NOMO-1 treated with DMSO at 0.1 percent for 48 hours (cell line): ENCODE measurements at regions not wholly inside any gene's neighbourhood (a gene's known extent, or its start where the extent isn't known, plus 50 kb on each side); places are given as distances from the start of the nearest gene placed in this dataset.
A peak's percentile ranks its signal among the peaks of the same experiment; 100 is the strongest.
"Not testable (repeated sequence)": the region's sequence is repeated elsewhere in the genome, so short reads cannot be mapped to it uniquely, and the experiment has no call there.

ENCODE experiments used
- DNase-seq: peaks from one replicate; lab custom pipeline; 2025; ENCODE audit not compliant: unreplicated experiment; lab: John Stamatoyannopoulos, UW

DNA sequence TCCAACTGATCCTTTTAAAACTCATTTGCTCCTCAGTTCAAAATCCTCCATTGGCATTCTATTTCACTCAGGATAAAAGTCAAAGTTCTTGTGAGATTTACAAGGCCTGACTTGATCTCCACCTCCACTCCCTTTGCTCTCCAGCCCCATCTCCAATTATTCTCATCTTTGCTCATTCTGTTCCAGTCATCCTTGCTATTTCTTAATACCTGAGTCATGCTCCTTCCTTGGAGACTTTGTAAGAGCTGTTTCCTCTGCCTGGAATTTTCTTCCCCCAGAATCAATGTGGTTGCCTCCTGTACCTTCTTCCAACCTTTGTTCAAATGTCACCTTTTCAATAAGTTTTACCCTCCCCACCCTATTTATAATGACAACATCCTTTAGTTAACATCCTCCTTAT, 373.5 kb downstream of the HTR1B start:
- DNase-seq = no peak

- not testable (repeated sequence) for DNase-seq
These were observed 375.4 kb downstream of the HTR1B start for GRCh38 chr6:77087794-77088318.

GRCh38 chr6:77074037-77074713, 389.1 kb downstream of the HTR1B start:
- peak; percentile 25 for DNase-seq

GRCh38 chr6:77073410-77073760, 389.9 kb downstream of the HTR1B start:
- no peak for DNase-seq

DNA sequence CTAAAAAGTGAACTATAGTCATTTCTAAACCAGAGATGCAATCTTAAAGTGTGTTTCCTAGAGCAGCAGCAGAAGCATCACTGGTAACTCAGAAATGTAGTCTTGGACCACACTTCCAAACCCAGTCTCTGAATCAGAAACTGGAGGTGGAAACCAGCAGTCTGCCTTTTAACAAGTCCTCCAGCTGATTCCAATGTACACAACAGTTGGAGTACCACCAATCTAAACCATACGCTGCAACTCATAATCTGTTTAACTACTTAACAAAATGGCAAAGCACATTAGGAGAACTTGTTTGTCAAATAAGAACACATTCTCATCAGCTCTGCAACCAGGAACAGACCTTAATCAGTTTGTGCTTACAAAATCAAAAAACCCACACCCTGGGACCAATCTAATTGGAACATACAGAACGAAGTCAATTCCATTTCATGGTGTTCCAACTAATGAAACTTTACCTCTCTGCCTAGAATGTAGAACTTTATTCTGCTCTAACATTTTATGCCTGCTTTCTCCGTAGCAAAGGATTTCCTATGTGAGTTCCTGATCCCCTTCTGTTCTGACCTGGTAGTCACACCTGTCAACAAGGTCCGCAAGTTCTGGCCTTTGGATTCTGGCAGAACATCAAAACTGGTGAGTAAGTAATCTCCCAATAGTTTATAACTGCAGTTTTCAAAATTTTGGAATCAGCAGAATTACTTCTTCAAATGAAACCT, 390.4 kb downstream of the HTR1B start:
- DNase-seq = no peak

DNA sequence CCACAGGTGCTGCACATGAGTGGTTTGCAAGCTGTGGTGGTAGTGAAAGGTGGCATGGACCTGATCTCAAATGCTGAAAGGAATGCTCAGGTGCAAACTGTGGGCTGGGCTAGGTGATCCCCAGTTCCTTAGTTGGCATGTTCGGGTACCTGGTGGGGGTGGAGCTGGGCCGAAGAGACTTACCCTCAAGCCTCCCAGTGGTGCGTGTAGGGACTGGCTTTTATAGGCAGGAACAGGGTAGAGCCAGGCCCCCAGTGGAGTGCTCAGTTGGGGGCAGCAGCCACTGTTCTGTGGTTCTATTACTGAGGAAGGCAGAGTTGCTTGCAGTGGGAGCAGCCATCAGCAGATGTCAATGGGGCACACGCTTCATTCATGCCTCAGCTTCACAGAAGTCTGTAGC, 399.8 kb downstream of the HTR1B start:
- DNase-seq = no peak

GRCh38 chr6:77055711-77056110, 407.6 kb downstream of the HTR1B start:
- DNase-seq = no peak

DNA sequence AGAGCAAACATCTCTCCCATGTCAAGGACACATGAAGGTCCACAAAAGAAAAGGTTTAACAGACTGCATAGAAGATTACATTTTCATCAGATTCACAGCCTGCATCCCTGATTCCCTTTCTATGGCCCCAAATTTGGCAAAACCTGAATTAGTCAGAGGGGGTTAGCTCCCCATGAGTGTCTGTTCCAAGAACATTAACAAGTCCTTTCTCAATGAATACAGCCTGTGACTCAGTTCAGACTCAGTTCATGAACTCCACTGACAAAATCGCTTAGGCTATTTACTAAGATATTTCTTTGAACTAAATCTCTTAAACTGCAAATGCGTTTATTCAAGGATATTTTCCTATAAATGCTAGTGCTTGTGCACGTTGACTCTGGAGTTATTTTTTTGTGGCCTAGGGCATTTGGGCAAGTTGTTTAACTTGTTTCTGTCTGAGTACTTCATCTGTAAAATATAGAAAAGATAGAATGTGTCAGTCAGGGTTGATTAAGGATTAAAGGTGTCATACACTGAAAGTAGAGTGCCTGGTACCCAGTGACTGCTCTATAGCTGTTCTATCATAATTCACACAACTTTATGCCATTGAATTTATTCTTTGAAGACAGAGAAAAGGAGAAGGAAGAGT, 422.6 kb downstream of the HTR1B start:
- DNase-seq = no peak

GRCh38 chr6:77038807-77039206, 424.5 kb downstream of the HTR1B start:
- DNase-seq = no peak

DNA sequence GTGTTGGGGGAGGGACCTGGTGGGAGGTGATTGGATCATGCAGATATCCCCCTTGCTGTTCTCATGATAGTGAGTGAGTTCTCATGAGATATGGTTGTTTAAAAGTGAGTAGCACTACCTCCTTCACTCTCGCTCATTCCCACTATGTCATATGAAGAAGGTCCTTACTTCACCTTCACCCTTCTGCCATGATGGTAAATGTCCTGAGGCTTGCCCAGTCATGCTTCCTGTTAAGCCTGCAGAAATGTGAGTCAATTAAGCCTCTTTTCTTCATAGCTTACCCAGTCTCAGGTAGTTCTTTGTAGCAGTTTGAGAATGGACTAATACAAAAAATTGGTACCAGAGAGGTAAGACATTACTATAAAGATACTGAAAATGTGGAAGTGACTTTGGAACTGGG, 425.9 kb downstream of the HTR1B start:
- DNase-seq = no peak

DNA sequence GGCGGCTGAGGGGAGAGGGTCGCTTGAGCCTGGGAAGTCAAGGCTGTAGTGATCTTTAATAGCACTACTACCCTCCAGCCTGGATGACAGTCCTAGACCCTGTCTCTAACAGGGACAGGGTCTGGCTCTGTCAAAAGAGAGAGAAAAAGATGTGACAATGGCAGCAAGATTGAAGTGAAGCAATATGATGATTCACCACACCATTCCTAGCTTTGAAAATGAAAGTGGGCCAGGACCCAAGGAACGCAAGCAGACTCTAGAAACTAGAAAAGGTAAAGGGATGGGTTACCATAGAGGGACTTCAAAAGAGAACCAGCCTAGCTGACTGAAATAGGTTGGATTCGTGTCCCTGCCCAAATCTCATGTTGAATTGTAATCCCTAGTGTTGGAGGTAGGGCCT, 426.9 kb downstream of the HTR1B start:
- DNase-seq = no peak

- DNase-seq = no peak
These were observed 429.1 kb downstream of the HTR1B start for GRCh38 chr6:77034161-77034560.

DNA sequence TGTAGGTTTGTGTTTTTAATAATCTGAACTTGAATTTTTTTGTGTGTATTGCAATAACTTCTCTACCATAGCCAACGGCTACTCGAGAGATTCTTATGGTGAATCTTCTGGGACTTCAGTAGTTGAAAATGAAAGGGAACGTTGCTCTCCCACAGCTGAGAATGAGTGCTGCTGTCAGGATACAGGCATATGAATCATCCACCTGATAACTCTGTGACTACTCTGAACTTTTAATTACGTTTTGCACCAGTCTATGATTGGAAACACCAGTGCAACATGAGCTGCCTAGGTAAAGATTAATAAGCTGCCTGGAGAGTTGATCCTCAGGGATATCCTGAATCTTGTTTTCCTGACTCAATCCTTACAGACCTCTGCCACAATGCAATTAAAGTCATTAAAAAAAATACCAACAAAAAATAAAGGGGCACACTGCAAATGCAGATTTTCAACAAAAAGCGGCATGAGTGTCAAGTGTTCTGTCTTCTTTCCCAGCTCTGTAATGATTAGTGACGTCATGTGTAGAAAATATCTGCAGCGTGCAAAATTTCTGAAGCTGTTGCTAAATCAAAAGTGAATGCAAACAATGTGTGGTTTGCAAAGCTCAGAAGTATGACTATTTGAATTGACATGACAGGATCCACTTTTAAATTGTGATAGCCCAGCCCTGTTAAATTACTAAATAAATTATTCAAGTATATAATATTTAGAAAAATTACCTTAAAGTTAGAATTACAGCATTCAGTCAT, 432.2 kb downstream of the HTR1B start:
- no peak for DNase-seq

GRCh38 chr6:77026341-77026740, 436.9 kb downstream of the HTR1B start:
- no peak for DNase-seq

- DNase-seq = no peak
These were observed 437.5 kb downstream of the HTR1B start for GRCh38 chr6:77025736-77026223.

GRCh38 chr6:77021778-77022177, 441.5 kb downstream of the HTR1B start:
- DNase-seq = no peak

- no peak for DNase-seq
These were observed 442.1 kb downstream of the HTR1B start for GRCh38 chr6:77021232-77021631.

DNA sequence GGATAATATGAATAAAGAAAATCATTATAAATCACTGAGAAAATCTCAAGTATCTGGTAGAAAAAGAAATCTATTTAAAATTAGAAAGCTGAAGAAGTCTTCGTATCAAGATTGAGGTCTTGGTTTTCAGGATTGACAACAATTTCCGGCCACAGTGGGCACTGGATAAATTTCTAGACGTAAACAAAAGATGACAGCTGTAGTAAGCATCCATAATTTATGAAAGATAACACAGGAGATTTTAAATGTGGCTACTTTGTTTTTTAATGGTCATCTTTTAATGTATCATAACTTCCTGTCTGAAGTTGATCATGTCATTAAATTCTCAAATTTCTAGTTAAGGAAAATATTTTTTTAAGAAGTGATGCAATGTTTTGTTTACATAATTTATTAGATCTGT, 444.2 kb downstream of the HTR1B start:
- DNase-seq = no peak

GRCh38 chr6:77017537-77017936, 445.8 kb downstream of the HTR1B start:
- DNase-seq = no peak

DNA sequence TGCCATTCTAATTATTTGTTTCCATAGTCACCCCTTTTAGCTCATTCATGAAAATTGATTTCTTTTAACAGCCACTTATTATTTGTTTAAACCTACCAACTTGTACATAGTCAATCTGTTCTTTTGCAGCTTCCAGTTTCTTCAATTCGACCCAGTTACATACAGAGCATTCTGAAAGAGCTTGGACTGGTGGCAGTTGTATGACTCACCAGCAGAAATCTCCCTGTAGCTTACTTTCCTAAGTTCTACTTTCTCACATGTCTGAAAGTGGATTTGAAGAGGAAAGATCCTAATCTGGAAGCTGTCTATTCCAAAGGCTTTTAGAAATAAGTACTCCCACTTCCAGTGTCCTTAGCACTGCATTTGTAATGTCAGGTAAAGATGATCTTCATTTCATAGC, 447.9 kb downstream of the HTR1B start:
- no peak for DNase-seq

- no peak for DNase-seq
These were observed 451.3 kb downstream of the HTR1B start for GRCh38 chr6:77011929-77012545.
